K562 (cell line): ENCODE measurements at regions not wholly inside any gene's neighbourhood (a gene's known extent, or its start where the extent isn't known, plus 50 kb on each side); places are given as distances from the start of the nearest gene placed in this dataset.

ENCODE experiments used
- ATAC-seq: fragments of 200-7000 bp; cut with Tn5 transposase; 3 replicates; pipeline ENCODE4 v1.9.1; 2020; ENCODE audit warnings: moderate library complexity
- BruUV-seq: library from RNA; stranded (reverse); fragments of 400-500 nt; replicated peaks from 2 replicates; lab custom pipeline; 2021; lab: Mats Ljungman, UMichigan
- CTCF ChIA-PET: fragments of 300-600 bp; formaldehyde crosslinking; extraction: SDS; loops from one replicate; lab custom pipeline; 2021; ENCODE audit warnings: low intra/inter-chr PET ratio; lab: Yijun Ruan, JAX
- POLR2A ChIA-PET: fragments of 300-600, 350-650 bp; sonication (Branson Sonifier 250); formaldehyde crosslinking; extraction: SDS; loops from one replicate; lab custom pipeline; 2021; ENCODE audit warnings: antibody characterized with exemption, inconsistent platforms; lab: Yijun Ruan, JAX
- DNase-seq, 4 experiments: peaks; one replicate each; pipeline versions ENCODE4 v3.0.0 to v3.0.0-alpha.2; 2011 to 2018; ENCODE audit warnings: low spot score in 3 of 4, mixed read lengths in 3 of 4; ENCODE audit errors: extremely low read depth in 1 of 4
- FAIRE-seq: peaks from 2 replicates; lab custom pipeline; 2011; peaks lifted over from hg19 to GRCh38; lab: Jason Lieb, UNC
- H2AFZ ChIP-seq: 2 replicates; pipeline ENCODE4 v1.6.0; 2011; ENCODE audit warnings: low read depth, low read length, control low read depth, inconsistent platforms
- H3K27ac ChIP-seq: fragments of 200-600 bp; 3 replicates; pipeline ENCODE4 v1.8.0; 2011; ENCODE audit warnings: low read depth, mild to moderate bottlenecking, control low read depth, inconsistent platforms, low read length, moderate library complexity, mixed read lengths; ENCODE audit errors: extremely low read depth
- H3K27me3 ChIP-seq, 2 experiments: fragments of 300-600 bp in 1 of 2; 2 replicates in 1 of 2; 3 replicates in 1 of 2; pipeline versions ENCODE4 v1.6.0 to v1.8.0; 2011; ENCODE audit warnings: inconsistent platforms in 2 of 2, low read length in 2 of 2, mild to moderate bottlenecking in 1 of 2, mixed read lengths in 1 of 2, moderate library complexity in 1 of 2; ENCODE audit not compliant: control insufficient read depth in 2 of 2, insufficient read depth in 2 of 2
- H3K36me3 ChIP-seq: fragments of 300-600 bp; 3 replicates; pipeline ENCODE4 v1.8.0; 2011; ENCODE audit warnings: mild to moderate bottlenecking, low read length, inconsistent platforms; ENCODE audit not compliant: control insufficient read depth, insufficient read depth
- H3K4me1 ChIP-seq, 2 experiments: fragments of 200-600 bp in 1 of 2; replicated peaks in 1 of 2; 2 replicates in 1 of 2; 3 replicates in 1 of 2; pipeline versions ENCODE4 v1.5.1 to v1.8.0; 2011; ENCODE audit warnings: inconsistent platforms in 2 of 2, low read length in 2 of 2, mild to moderate bottlenecking in 1 of 2, mixed read lengths in 1 of 2, moderate library complexity in 1 of 2; ENCODE audit not compliant: control insufficient read depth in 2 of 2, insufficient read depth in 2 of 2
- H3K4me2 ChIP-seq: 2 replicates; pipeline ENCODE4 v1.6.1; 2011; ENCODE audit warnings: low read length, control low read depth, inconsistent platforms, mixed read lengths; ENCODE audit not compliant: insufficient read depth
- H3K4me3 ChIP-seq: fragments of 200-600 bp; sonication (generic), shearing (Covaris generic); 2 replicates; pipeline ENCODE4 v1.5.1; 2016; ENCODE audit warnings: control low read depth, inconsistent platforms
- H3K79me2 ChIP-seq: fragments of 200-600 bp; 3 replicates; pipeline ENCODE4 v1.8.0; 2011; ENCODE audit warnings: low read length, inconsistent platforms; ENCODE audit not compliant: control insufficient read depth, insufficient read depth
- H3K9ac ChIP-seq, 2 experiments: 2 replicates each; pipeline versions ENCODE4 v1.6.0 to v1.6.1; 2011; ENCODE audit warnings: low read depth in 2 of 2, low read length in 2 of 2, control low read depth in 1 of 2, inconsistent platforms in 1 of 2, mild to moderate bottlenecking in 1 of 2, mixed read lengths in 1 of 2; ENCODE audit not compliant: insufficient read depth in 1 of 2
- H3K9me1 ChIP-seq: one replicate; pipeline ENCODE4 v1.6.0; 2011; ENCODE audit warnings: inconsistent platforms, mild to moderate bottlenecking, low read length, moderate library complexity; ENCODE audit not compliant: control insufficient read depth, insufficient read depth
- H3K9me3 ChIP-seq: replicated peaks from 2 replicates; pipeline ENCODE4 v1.5.1; 2011; ENCODE audit warnings: low read depth, low read length, inconsistent platforms; ENCODE audit not compliant: control insufficient read depth, insufficient read depth
- H4K20me1 ChIP-seq: replicated peaks from 2 replicates; pipeline ENCODE4 v1.6.1; 2011; ENCODE audit warnings: low read length, inconsistent platforms, mixed read lengths; ENCODE audit not compliant: control insufficient read depth, insufficient read depth
- ATF1 ChIP-seq, 2 experiments: fragments of 450-650 bp in 1 of 2; IDR thresholded peaks; 2 replicates each; pipeline ENCODE4 v1.6.1; 2016; ENCODE audit warnings: missing compliant biosample characterization in 1 of 2, missing genetic modification characterization in 1 of 2
- BACH1 ChIP-seq: fragments of 200-800 bp; sonication (Bioruptor generic); IDR thresholded peaks from 2 replicates; pipeline ENCODE4 v1.6.1; 2016; ENCODE audit warnings: missing genetic modification characterization, missing compliant biosample characterization
- DPF2 ChIP-seq: fragments of 450-650 bp; IDR thresholded peaks from 2 replicates; pipeline ENCODE4 v1.6.1; 2016
- E2F3 ChIP-seq: fragments of 250-450 bp; sonication (Bioruptor Pico); IDR thresholded peaks from 2 replicates; pipeline ENCODE4 v1.4.0; 2020; ENCODE audit warnings: mild to moderate bottlenecking
- ERF ChIP-seq: fragments of 450-650 bp; formaldehyde crosslinking; IDR thresholded peaks from 2 replicates; pipeline ENCODE4 v1.4.0; 2020; ENCODE audit warnings: mild to moderate bottlenecking, mixed read lengths
- HSF4 ChIP-seq: fragments of 250-450 bp; sonication (Bioruptor Pico); IDR thresholded peaks from 2 replicates; pipeline ENCODE4 v2.1.2; 2022; ENCODE audit warnings: mild to moderate bottlenecking, moderate library complexity, borderline replicate concordance
- NFRKB ChIP-seq: fragments of 450-650 bp; IDR thresholded peaks from 2 replicates; pipeline ENCODE4 v1.6.1; 2016; ENCODE audit warnings: low read depth
- NRF1 ChIP-seq, 2 experiments: fragments of 450-650 bp; IDR thresholded peaks in 1 of 2; conservative IDR thresholded peaks in 1 of 2; 2 replicates each; pipeline ENCODE4 v1.6.1; 2014; ENCODE audit warnings: mild to moderate bottlenecking in 2 of 2
- PHF20 ChIP-seq: fragments of 450-650 bp; IDR thresholded peaks from 2 replicates; pipeline ENCODE4 v1.6.1; 2018; ENCODE audit not compliant: partially characterized antibody
- POLR2B ChIP-seq: fragments of 450-650 bp; IDR thresholded peaks from 2 replicates; pipeline ENCODE4 v1.6.1; 2018; ENCODE audit warnings: low read depth; ENCODE audit not compliant: partially characterized antibody
- RBM14 ChIP-seq: fragments of 200-400 bp; formaldehyde crosslinking; IDR thresholded peaks from 2 replicates; pipeline ENCODE4 v1.6.1; 2018; ENCODE audit warnings: low read depth, mild to moderate bottlenecking, low read length, moderate library complexity, borderline replicate concordance; ENCODE audit not compliant: insufficient read depth
- RFX7 ChIP-seq: fragments of 250-450 bp; sonication (Bioruptor Pico); IDR thresholded peaks from 2 replicates; pipeline ENCODE4 v1.5.1; 2021; ENCODE audit warnings: mild to moderate bottlenecking
- RHOXF2B ChIP-seq: fragments of 250-450 bp; sonication (Bioruptor Pico); conservative IDR thresholded peaks from 2 replicates; pipeline ENCODE4 v1.5.1; 2021
- SMARCA4 ChIP-seq: fragments of 450-650 bp; IDR thresholded peaks from 2 replicates; pipeline ENCODE4 v1.6.1; 2016
- THAP12 ChIP-seq: fragments of 250-450 bp; sonication (Bioruptor Pico); IDR thresholded peaks from 2 replicates; pipeline ENCODE4 v1.9.0; 2021; ENCODE audit warnings: mild to moderate bottlenecking, inconsistent platforms
- TRIM24 ChIP-seq, 2 experiments: fragments of 450-650 bp; IDR thresholded peaks; 2 replicates each; pipeline ENCODE4 v1.6.1; 2016
- ZNF384 ChIP-seq: IDR thresholded peaks from 2 replicates; pipeline ENCODE4 v1.6.1; 2012; ENCODE audit warnings: low read depth, low read length, improper control_type of control experiment
- ZNF551 ChIP-seq: fragments of 250-450 bp; sonication (Bioruptor Pico); IDR thresholded peaks from 2 replicates; pipeline ENCODE4 v1.5.0; 2021; ENCODE audit warnings: mild to moderate bottlenecking, moderate library complexity
- WGBS: fragments of 100-300 bp; shearing (Covaris generic); methylation state at CpG from one replicate; pipeline ENCODE4 v1.1.6; 2016; ENCODE audit warnings: low coverage, mixed read lengths; ENCODE audit not compliant: insufficient coverage; ENCODE audit errors: missing lambda C conversion rate; 5-methylcytosine and 5-hydroxymethylcytosine counted together
- in situ Hi-C: fragments of 300-500 bp; cut with MboI; formaldehyde crosslinking; loops from 4 replicates; pipeline ENCODE4 v1.15.0; 2018; ENCODE audit warnings: inconsistent platforms, mixed read lengths
- intact Hi-C: fragments of 100-400 bp; cut with micrococcal nuclease; formaldehyde crosslinking; loops from 2 replicates; pipeline ENCODE4 v1.14.2; 2022

GRCh38 chr2:21748501-21748900 lies 624.7 kb downstream of the TDRD15 start:
- no peak overlapping the region for H3K27ac ChIP-seq
- H3K4me3 ChIP-seq: no peak overlapping the region
- ATAC-seq: no peak
- BruUV-seq: no TSS peak
- H3K9me1 ChIP-seq: no peaks in the 10 kb centered on the region
- no peaks in the 10 kb centered on the region for H3K36me3 ChIP-seq
- intact Hi-C loops: no loop called here
- H3K27me3 ChIP-seq: no peaks in the 10 kb centered on the region
- CTCF ChIA-PET: no interaction called here
- no peaks in the 10 kb centered on the region for H4K20me1 ChIP-seq
- no peaks in the 10 kb centered on the region for H3K4me1 ChIP-seq
- no peaks in the 10 kb centered on the region for H3K9me3 ChIP-seq
- H3K9ac ChIP-seq: no peak overlapping the region
- FAIRE-seq: no peak
- DNase-seq: no peak
- TF ChIP-seq PHF20 (no peak), ZNF551 (no peak), NRF1 (conservative IDR thresholded peaks at IDR 0.05 in 1 of 2, IDR thresholded peaks at IDR 0.05 in 1 of 2) (no peak), ATF1 (CRISPR knock-in tag; IDR thresholded peaks at IDR 0.05) (no peak), ATF1 (tag; IDR thresholded peaks at IDR 0.05) (no peak), E2F3 (CRISPR knock-in tag) (no peak), RHOXF2B (CRISPR knock-in tag) (no peak), SMARCA4 (no peak), ZNF384 (no peak), POLR2B (no peak), DPF2 (no peak), TRIM24 (IDR thresholded peaks at IDR 0.05) (no peak), THAP12 (CRISPR knock-in tag) (no peak), NFRKB (no peak), RFX7 (CRISPR knock-in tag) (no peak), BACH1 (no peak), HSF4 (CRISPR knock-in tag) (no peak), RBM14 (no peak), ERF (CRISPR knock-in tag) (no peak)
- no peaks in the 10 kb centered on the region for H3K79me2 ChIP-seq
- in situ Hi-C loops: no loop called here
- 0% methylated on average over 4 of the region's 4 CpGs for WGBS
- POLR2A ChIA-PET: no interaction called here
- H3K4me2 ChIP-seq: no peak overlapping the region
- no peak overlapping the region for H2AFZ ChIP-seq
